Muscle of leg (tissue), 3 donors: ENCODE measurements at regions not wholly inside any gene's neighbourhood (a gene's known extent, or its start where the extent isn't known, plus 50 kb on each side); places are given as distances from the start of the nearest gene placed in this dataset.

Experiments used
- DNase-seq: peaks from one replicate; pipeline ENCODE4 v3.0.0; 2013
- H3K27ac ChIP-seq: one replicate; pipeline ENCODE4 v1.5.1; 2013; ENCODE audit warnings: mild to moderate bottlenecking, low read length, control low read depth
- H3K27me3 ChIP-seq: one replicate; pipeline ENCODE4 v1.6.1; 2013; ENCODE audit warnings: low read length; ENCODE audit not compliant: control insufficient read depth, insufficient read depth
- H3K36me3 ChIP-seq: one replicate; pipeline ENCODE4 v1.6.1; 2013; ENCODE audit warnings: low read length; ENCODE audit not compliant: control insufficient read depth, insufficient read depth
- H3K4me1 ChIP-seq: one replicate; pipeline ENCODE4 v1.6.1; 2013; ENCODE audit warnings: low read length; ENCODE audit not compliant: control insufficient read depth, insufficient read depth
- H3K4me3 ChIP-seq: one replicate; pipeline ENCODE4 v1.5.1; 2013; ENCODE audit warnings: low read length, control low read depth
- H3K9me3 ChIP-seq: replicated peaks from 2 replicates; pipeline ENCODE4 v1.6.1; 2013; ENCODE audit warnings: low read depth, low read length; ENCODE audit not compliant: control insufficient read depth
- WGBS: methylation state at CpG from one replicate; pipeline ENCODE4 v1.1.5; 2013; ENCODE audit warnings: missing lambda C conversion rate; ENCODE audit not compliant: insufficient coverage; 5-methylcytosine and 5-hydroxymethylcytosine counted together

DNA sequence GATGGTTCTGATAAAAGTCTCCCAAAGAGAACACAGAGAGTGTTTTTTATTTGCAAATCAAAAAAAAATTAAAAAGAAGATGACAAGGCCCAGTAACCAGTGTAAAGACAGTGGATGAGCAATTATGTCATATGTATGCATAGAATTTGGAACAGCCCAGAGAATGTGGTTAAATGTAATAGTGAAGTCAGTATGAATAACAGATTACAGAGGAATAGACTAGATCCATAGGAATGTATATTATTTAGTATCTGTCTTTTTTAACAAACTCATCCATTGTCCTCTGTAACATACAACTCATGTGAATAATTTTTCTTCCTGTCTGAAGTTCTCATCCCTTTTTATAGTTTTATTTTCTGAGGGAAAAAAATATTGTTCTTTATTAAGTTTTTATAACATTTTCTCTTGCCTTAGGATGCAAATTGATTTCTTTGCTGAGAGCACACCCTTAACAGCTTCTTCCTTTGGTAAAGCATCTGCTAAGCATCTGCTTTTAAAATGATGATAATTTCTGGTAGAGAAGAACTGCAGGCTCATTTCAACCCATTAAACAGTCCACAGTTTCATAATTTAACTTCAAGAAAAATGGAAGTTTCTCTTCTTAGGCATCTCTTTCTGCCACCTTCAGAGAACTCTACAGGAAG, 266.5 kb upstream of the MTNR1B start:
- Histone ChIP-seq H3K36me3 (no peaks in the 10 kb centered on the region), H3K27me3 (no peaks in the 10 kb centered on the region), H3K4me3 (no peak overlapping the region), H3K27ac (no peak overlapping the region), H3K9me3 (no peaks in the 10 kb centered on the region), H3K4me1 (peaks cover 7% of the 10 kb centered on the region)
- DNase-seq, result peak; percentile 3

DNA sequence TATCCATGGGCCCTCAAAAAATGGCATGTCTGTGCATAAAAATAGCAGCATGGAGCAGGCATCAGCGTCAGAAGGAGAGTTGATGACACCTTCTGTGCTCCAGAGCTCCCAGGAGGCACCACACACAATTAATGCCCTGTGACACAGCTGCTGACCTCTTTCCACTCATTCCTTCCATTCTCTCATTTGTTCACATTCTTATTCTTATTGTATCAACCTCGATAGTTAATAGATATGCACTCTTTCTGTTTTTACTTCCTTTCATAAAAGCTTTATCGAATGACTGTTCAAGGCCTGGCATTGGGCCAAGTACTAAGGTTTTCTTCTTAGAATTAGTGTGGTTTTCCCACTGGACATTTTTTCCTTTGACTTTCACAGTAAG, 266.0 kb upstream of the MTNR1B start:
- DNase-seq, result peak; percentile 8
- H3K9me3 ChIP-seq, result no peaks in the 10 kb centered on the region
- H3K4me1 ChIP-seq, result peaks cover 7% of the 10 kb centered on the region
- no peaks in the 10 kb centered on the region for H3K27me3 ChIP-seq
- H3K4me3 ChIP-seq, result no peak overlapping the region
- H3K36me3 ChIP-seq, result no peaks in the 10 kb centered on the region
- WGBS, result 50% methylated on average over 1 of the region's 3 CpGs
- H3K27ac ChIP-seq, result no peak overlapping the region

DNA sequence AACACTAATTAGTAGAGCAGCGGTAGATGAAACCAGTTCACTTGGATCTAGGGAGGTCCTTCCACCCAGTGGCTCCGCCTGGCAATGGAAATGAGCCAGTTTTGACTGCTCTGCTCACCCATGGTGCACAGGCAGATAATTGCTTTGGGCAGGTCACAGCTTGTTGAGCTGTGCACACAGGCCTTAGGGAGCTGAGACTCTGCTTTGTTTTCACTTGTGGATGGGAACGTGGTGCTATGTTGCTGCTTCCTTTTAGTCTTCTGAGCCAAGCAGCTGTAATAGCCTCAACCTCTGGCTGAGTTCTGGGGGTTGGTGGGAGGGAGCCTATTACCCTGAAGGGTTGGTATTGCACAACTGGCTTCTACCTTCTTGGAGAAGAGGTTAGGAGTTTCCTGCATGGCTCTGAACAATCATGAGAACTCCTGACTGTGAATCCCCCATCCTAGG, 262.3 kb upstream of the MTNR1B start:
- H3K4me3 ChIP-seq, result no peak overlapping the region
- no peaks in the 10 kb centered on the region for H3K27me3 ChIP-seq
- peaks cover 7% of the 10 kb centered on the region for H3K4me1 ChIP-seq
- no peaks in the 10 kb centered on the region for H3K36me3 ChIP-seq
- DNase-seq, result peak; percentile 44
- 68% methylated on average over 3 of the region's 3 CpGs for WGBS
- no peak overlapping the region for H3K27ac ChIP-seq
- H3K9me3 ChIP-seq, result no peaks in the 10 kb centered on the region

DNA sequence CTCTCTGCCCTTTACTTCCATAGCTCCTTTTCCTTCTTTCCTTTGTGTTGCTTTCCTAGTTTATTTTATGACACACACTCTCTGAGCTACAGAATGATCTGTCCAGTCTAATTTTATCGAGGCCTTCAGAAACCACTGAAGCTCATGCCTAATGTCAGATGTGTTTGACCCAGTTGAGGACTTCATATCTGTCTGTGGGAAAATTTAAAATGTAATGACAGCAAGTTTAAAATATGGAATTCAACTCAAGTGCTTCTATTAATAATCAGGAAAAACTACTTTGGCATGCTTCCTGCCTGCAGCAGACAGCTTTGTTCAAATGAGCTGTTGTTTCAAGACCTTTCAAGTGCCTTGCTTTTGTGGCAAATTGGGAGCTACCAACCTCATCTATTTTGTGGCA, 261.8 kb upstream of the MTNR1B start:
- peaks cover 7% of the 10 kb centered on the region for H3K4me1 ChIP-seq

DNA sequence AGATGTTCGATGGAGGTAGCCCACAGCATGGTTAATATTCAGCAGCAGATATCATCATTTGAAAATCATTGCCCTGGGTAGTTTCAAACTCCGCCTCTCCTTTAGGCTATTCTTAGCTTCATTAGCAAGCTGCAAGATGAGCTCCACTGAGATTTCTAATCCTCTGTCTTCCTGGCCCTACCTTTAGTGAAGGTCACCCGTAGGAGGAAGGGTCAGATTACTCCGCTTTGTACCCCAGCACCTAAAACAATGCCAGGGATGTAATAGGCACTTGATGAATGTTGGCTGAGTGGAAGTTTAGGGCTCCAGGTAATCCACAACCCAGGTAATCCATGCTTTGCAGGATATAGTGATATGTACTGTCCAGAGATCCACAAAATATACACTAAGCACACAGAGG, 260.1 kb upstream of the MTNR1B start:
- Histone ChIP-seq H3K27ac (no peak overlapping the region), H3K9me3 (no peaks in the 10 kb centered on the region), H3K4me3 (no peak overlapping the region), H3K27me3 (no peaks in the 10 kb centered on the region), H3K4me1 (peaks cover 7% of the 10 kb centered on the region), H3K36me3 (no peaks in the 10 kb centered on the region)
- DNase-seq, result no peak
- WGBS, result 100% methylated on average over 2 of the region's 4 CpGs

More for the DNA sequence above, 261.8 kb upstream of the MTNR1B start:
- WGBS, result no CpG with 5 or more reads among the region's 1 CpG
- H3K27me3 ChIP-seq, result no peaks in the 10 kb centered on the region
- peak; percentile 51 for DNase-seq
- no peak overlapping the region for H3K4me3 ChIP-seq
- no peaks in the 10 kb centered on the region for H3K9me3 ChIP-seq
- no peak overlapping the region for H3K27ac ChIP-seq
- H3K36me3 ChIP-seq, result no peaks in the 10 kb centered on the region

DNA sequence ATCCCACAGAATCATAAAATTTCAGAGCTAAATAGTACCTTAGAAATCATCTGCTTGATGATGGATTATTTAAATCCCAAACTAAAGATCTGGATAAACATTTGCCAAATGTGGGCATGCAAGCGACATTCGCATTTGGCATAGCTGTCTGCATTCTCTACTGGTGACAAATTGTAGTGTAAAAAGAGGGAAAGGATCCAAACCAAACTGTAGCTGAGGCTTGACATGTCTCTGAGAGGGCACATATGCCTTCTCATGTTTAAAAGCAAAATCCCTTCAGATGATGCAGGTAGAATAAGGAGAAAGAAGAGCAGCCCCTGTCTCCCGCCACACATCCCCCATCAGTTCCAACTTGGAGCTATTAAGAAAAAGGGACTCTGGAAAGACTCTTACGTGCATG, 257.5 kb upstream of the MTNR1B start:
- peak; percentile 5 for DNase-seq
- no peaks in the 10 kb centered on the region for H3K27me3 ChIP-seq
- peaks cover 7% of the 10 kb centered on the region for H3K4me1 ChIP-seq
- H3K27ac ChIP-seq, result no peak overlapping the region
- no peaks in the 10 kb centered on the region for H3K9me3 ChIP-seq
- no peaks in the 10 kb centered on the region for H3K36me3 ChIP-seq
- H3K4me3 ChIP-seq, result no peak overlapping the region
- no CpG with 5 or more reads among the region's 4 CpGs for WGBS

DNA sequence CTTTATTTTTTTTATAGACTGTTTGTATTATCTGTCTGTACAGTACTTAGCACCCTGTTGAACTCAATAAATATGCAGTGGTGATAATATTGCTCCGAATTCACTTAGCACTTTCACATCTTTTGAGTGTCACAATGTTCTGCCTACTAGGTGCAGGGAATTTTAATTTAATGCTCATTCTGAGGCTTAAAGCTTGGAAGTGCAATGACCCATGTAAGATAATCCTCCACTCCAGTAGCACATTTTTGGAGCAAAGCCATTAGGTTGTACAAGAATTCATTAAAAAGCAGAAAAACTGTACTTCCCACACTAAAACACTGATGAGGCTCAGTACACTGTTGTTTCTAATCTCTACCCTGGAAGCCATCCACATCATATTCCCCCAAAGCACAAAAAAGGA, 255.3 kb upstream of the MTNR1B start:
- Histone ChIP-seq H3K4me1 (no peaks in the 10 kb centered on the region), H3K36me3 (no peaks in the 10 kb centered on the region), H3K27me3 (no peaks in the 10 kb centered on the region), H3K9me3 (no peaks in the 10 kb centered on the region), H3K4me3 (no peak overlapping the region), H3K27ac (no peak overlapping the region)
- no CpG with 5 or more reads among the region's 1 CpG for WGBS
- no peak for DNase-seq

DNA sequence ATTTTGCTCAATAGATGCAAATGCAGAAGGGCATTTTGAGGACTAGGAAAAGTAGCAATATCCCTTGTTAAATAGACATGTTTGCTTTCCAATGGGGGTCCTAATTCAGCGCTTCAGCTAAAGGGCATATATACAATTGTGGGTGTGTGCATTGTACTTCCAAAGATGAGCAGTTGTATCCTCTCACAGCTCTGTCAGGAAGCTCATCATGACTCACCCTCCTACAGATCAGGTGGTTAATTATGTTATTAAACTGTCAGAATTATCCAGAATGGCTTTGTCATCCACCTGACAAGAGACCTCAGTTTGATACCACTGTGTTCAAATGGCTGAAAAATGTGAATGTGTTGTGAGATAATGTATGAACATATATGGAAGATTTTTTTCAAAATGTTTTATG, 252.2 kb upstream of the MTNR1B start:
- Histone ChIP-seq H3K4me1 (no peaks in the 10 kb centered on the region), H3K4me3 (no peak overlapping the region), H3K27ac (no peak overlapping the region), H3K27me3 (no peaks in the 10 kb centered on the region), H3K9me3 (no peaks in the 10 kb centered on the region), H3K36me3 (no peaks in the 10 kb centered on the region)
- no peak for DNase-seq
- no CpG with 5 or more reads among the region's 1 CpG for WGBS

DNA sequence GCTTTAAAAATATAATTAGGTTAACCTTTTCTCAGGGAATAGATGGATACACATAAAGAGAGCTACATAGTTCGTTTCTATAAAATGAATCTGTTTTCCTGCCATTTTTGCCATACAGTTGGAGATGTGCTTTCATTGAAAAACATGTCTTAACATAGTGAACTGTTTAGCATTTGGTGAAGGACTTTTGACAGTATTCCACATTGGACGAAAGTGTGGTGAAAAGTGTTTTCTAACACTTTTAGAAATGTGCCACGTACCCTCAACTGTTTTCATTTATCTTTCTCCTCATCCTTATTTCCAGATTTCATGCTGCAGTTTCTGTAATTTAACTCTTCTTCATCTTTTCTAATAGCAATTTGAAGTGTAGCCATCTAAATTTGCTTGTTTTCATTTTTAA, 249.1 kb upstream of the MTNR1B start:
- Histone ChIP-seq H3K27me3 (no peaks in the 10 kb centered on the region), H3K27ac (no peak overlapping the region), H3K36me3 (no peaks in the 10 kb centered on the region), H3K4me3 (no peak overlapping the region), H3K4me1 (no peaks in the 10 kb centered on the region), H3K9me3 (no peaks in the 10 kb centered on the region)
- WGBS, result no CpG with 5 or more reads among the region's 3 CpGs
- DNase-seq, result no peak

DNA sequence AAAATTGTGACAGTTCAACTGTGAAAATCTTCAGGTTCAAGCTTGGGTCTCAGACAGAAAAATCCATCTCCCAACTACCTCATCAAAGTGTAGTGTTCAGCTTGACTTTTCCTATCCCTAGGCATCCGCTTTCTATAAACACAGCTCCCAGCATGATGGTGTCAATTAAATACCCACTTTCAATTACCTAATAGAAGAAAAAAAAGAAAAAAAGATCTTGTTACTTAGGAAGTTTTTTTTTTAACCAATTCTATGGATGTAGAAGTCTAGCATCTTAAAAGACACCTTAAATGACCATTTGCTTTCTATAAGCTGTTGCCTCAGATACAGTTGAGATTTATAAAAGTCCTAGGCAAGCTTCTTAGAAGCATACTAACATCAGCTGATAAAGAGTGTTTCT, 244.1 kb upstream of the MTNR1B start:
- H3K4me3 ChIP-seq, result no peak overlapping the region
- H3K36me3 ChIP-seq, result no peaks in the 10 kb centered on the region
- no peaks in the 10 kb centered on the region for H3K9me3 ChIP-seq
- DNase-seq, result no peak
- no peaks in the 10 kb centered on the region for H3K27me3 ChIP-seq
- H3K27ac ChIP-seq, result no peak overlapping the region
- no CpG with 5 or more reads among the region's 1 CpG for WGBS
- no peaks in the 10 kb centered on the region for H3K4me1 ChIP-seq

DNA sequence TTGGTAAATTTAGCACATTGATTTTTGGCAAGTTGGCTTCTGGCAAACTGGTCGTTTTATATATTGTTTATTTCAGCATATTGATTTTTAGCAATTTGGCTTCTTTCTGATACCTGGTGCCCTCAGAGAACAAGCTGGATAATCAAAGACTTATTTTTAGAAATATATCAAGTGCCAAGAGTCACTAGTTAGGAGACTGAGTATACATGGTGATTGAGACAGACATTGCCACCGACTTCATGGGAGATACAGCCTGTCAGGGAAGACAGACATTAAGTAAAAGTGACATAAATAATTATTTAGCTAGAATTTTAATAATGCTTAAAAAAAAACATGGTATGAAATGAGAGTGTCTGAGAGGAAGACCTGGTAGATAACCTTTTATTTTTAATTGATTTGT, 242.3 kb upstream of the MTNR1B start:
- no peak for DNase-seq
- H3K27ac ChIP-seq, result no peak overlapping the region
- WGBS, result no CpG with 5 or more reads among the region's 2 CpGs
- no peaks in the 10 kb centered on the region for H3K4me1 ChIP-seq
- no peaks in the 10 kb centered on the region for H3K36me3 ChIP-seq
- H3K9me3 ChIP-seq, result no peaks in the 10 kb centered on the region
- no peak overlapping the region for H3K4me3 ChIP-seq
- H3K27me3 ChIP-seq, result no peaks in the 10 kb centered on the region
